ENCODE measurements at regions not wholly inside any gene's neighbourhood (a gene's known extent, or its start where the extent isn't known, plus 50 kb on each side); places are given as distances from the start of the nearest gene placed in this dataset.

DNA sequence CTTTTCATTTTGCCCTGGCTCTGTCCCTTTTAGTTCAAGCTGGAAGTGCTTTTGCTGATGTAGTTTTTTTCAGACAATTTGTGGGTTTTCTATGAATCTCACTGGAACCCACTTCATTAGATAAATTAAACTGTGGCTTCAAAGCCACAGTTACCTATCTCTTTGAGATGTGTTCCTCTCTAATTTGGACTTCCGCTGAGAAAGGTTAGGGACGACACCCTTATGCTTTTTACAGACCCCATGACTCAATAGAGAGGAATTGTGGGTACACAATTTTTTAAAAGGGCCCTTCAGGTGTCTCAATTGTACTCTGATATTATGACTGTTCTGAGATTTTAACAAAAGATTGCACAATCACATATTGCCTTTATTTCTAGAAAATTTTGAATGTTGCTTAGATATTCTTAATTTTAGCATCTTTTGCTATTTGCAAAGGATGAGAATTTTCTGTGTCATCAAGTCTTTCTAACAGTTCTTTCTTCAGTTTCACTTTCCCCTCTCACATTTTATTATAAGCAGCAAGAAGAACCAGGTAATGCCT is 110.6 kb downstream of the GADD45G start:
- Histone ChIP-seq H3K27ac (ENCODE audit: low read depth, low read length) (no peak overlapping the region), H3K9me3 (ENCODE audit: insufficient read depth, low read length) (no peaks in the 10 kb centered on the region), H3K4me2 (ENCODE audit: low read depth, low read length, poor library complexity, severe bottlenecking) (no peak overlapping the region), H3K4me3 (ENCODE audit: insufficient read depth, low read length, poor library complexity, severe bottlenecking) (no peak overlapping the region), H3K36me3 (ENCODE audit: low read length) (no peaks in the 10 kb centered on the region), H3F3A (ENCODE audit: insufficient read depth) (no peaks in the 10 kb centered on the region), H4K20me1 (ENCODE audit: low read depth, low read length) (no peaks in the 10 kb centered on the region), H3K9ac (ENCODE audit: low read length) (no peak overlapping the region), H3K27me3 (ENCODE audit: low read length) (no peaks in the 10 kb centered on the region), H3K79me2 (ENCODE audit: insufficient read depth, low read length) (no peaks in the 10 kb centered on the region), H3K9me2 (replicated peaks; ENCODE audit: insufficient read depth, low read length) (no peaks in the 10 kb centered on the region), H2AFZ (ENCODE audit: low read depth, low read length, severe bottlenecking) (no peak overlapping the region)
- TF ChIP-seq EZH2phosphoT487 (conservative IDR thresholded peaks at IDR 0.05; ENCODE audit: low read length) = no peak
- TF ChIP-seq, protein P1, sequence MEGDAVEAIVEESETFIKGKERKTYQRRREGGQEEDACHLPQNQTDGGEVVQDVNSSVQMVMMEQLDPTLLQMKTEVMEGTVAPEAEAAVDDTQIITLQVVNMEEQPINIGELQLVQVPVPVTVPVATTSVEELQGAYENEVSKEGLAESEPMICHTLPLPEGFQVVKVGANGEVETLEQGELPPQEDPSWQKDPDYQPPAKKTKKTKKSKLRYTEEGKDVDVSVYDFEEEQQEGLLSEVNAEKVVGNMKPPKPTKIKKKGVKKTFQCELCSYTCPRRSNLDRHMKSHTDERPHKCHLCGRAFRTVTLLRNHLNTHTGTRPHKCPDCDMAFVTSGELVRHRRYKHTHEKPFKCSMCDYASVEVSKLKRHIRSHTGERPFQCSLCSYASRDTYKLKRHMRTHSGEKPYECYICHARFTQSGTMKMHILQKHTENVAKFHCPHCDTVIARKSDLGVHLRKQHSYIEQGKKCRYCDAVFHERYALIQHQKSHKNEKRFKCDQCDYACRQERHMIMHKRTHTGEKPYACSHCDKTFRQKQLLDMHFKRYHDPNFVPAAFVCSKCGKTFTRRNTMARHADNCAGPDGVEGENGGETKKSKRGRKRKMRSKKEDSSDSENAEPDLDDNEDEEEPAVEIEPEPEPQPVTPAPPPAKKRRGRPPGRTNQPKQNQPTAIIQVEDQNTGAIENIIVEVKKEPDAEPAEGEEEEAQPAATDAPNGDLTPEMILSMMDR (IDR thresholded peaks at IDR 0.05; ENCODE audit: insufficient read depth, low read length, poor library complexity, severe bottlenecking) = no peak

DNA sequence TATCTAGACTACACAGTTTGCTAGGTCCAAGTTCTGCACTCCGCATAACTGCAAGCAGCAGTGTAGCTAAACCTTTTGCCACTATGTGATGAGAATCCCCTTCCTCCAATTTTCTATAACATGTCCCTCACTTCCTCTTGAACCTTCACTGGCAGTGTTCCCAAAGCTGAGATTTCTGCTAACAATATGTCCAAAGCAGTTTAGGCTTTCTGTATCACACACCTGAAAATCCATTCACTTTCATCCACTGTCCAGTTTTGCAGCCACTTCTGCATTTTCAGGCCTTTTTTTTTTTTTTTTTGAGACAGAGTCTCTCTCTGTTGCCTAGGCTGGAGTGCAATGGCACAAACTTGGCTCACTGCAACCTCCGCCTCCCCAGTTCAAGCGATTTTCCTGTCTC is 111.1 kb downstream of the GADD45G start:
- no peak overlapping the region for H2AFZ ChIP-seq (ENCODE audit: low read depth, low read length, severe bottlenecking)
- no peaks in the 10 kb centered on the region for H3F3A ChIP-seq (ENCODE audit: insufficient read depth)
- H3K27ac ChIP-seq (ENCODE audit: low read depth, low read length) = no peak overlapping the region
- H3K9me2 ChIP-seq (replicated peaks; ENCODE audit: insufficient read depth, low read length) = no peaks in the 10 kb centered on the region
- H3K79me2 ChIP-seq (ENCODE audit: insufficient read depth, low read length) = no peaks in the 10 kb centered on the region
- TF ChIP-seq EZH2phosphoT487 (conservative IDR thresholded peaks at IDR 0.05; ENCODE audit: low read length) = no peak
- TF ChIP-seq, protein P1 (IDR thresholded peaks at IDR 0.05; ENCODE audit: insufficient read depth, low read length, poor library complexity, severe bottlenecking) = no peak
- no peaks in the 10 kb centered on the region for H4K20me1 ChIP-seq (ENCODE audit: low read depth, low read length)
- H3K9ac ChIP-seq (ENCODE audit: low read length) = no peak overlapping the region
- no peak overlapping the region for H3K4me2 ChIP-seq (ENCODE audit: low read depth, low read length, poor library complexity, severe bottlenecking)
- H3K4me3 ChIP-seq (ENCODE audit: insufficient read depth, low read length, poor library complexity, severe bottlenecking) = no peak overlapping the region
- H3K9me3 ChIP-seq (ENCODE audit: insufficient read depth, low read length) = no peaks in the 10 kb centered on the region
- no peaks in the 10 kb centered on the region for H3K27me3 ChIP-seq (ENCODE audit: low read length)
- H3K36me3 ChIP-seq (ENCODE audit: low read length) = no peaks in the 10 kb centered on the region

DNA sequence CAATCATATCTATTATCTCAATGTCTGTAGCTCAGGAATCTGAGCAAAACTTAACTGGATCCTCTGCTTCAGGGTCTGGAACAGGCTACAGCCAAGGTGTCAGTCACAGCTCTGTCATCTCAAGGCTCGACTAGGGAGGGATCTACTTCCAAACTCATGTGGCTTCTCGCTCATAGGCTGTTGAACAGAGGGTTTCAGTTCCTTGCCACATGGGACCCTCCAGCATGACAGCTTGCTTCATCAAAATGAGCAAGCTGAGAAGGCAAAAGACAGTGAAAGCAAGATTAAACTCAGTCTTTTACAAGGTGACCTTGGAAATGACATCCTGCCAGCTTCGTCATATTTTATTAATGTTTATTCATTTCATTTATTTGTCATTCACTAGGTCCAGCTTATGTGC is 111.7 kb downstream of the GADD45G start:
- Histone ChIP-seq H3K9ac (ENCODE audit: low read length) (no peak overlapping the region), H3K79me2 (ENCODE audit: insufficient read depth, low read length) (no peaks in the 10 kb centered on the region), H3F3A (ENCODE audit: insufficient read depth) (no peaks in the 10 kb centered on the region)

More for the DNA sequence above, 111.7 kb downstream of the GADD45G start:
- H3K4me3 ChIP-seq (ENCODE audit: insufficient read depth, low read length, poor library complexity, severe bottlenecking) = no peak overlapping the region
- H3K4me2 ChIP-seq (ENCODE audit: low read depth, low read length, poor library complexity, severe bottlenecking) = no peak overlapping the region
- no peaks in the 10 kb centered on the region for H3K36me3 ChIP-seq (ENCODE audit: low read length)
- TF ChIP-seq EZH2phosphoT487 (conservative IDR thresholded peaks at IDR 0.05; ENCODE audit: low read length) = no peak
- TF ChIP-seq, protein P1 (IDR thresholded peaks at IDR 0.05; ENCODE audit: insufficient read depth, low read length, poor library complexity, severe bottlenecking) = no peak
- H3K9me3 ChIP-seq (ENCODE audit: insufficient read depth, low read length) = no peaks in the 10 kb centered on the region
- H3K27ac ChIP-seq (ENCODE audit: low read depth, low read length) = no peak overlapping the region
- no peak overlapping the region for H2AFZ ChIP-seq (ENCODE audit: low read depth, low read length, severe bottlenecking)
- no peaks in the 10 kb centered on the region for H3K9me2 ChIP-seq (replicated peaks; ENCODE audit: insufficient read depth, low read length)
- no peaks in the 10 kb centered on the region for H4K20me1 ChIP-seq (ENCODE audit: low read depth, low read length)
- no peaks in the 10 kb centered on the region for H3K27me3 ChIP-seq (ENCODE audit: low read length)

Data from SU-DHL-6 (cell line).